Lower leg skin (tissue), 4 donors: ENCODE measurements at regions not wholly inside any gene's neighbourhood (a gene's known extent, or its start where the extent isn't known, plus 50 kb on each side); places are given as distances from the start of the nearest gene placed in this dataset.

ENCODE experiments used
- DNase-seq, 2 donors: peaks; one replicate each; pipeline ENCODE4 v3.0.0-alpha.2; 2019; ENCODE audit warnings: low spot score in 2 of 2
- H3K4me3 ChIP-seq: fragments of 200-600 bp; sonication (generic); 2 replicates; pipeline ENCODE4 v1.5.1; 2017; ENCODE audit warnings: mild to moderate bottlenecking, low read depth; ENCODE audit not compliant: poor library complexity, severe bottlenecking
- CTCF ChIP-seq, 3 donors: fragments of 450-650 bp; IDR thresholded peaks; one replicate each; pipeline ENCODE4 v1.5.1; 2016; ENCODE audit warnings: antibody characterized with exemption in 3 of 3, mild to moderate bottlenecking in 3 of 3, moderate library complexity in 2 of 3
- POLR2A ChIP-seq, 2 donors: fragments of 450-650 bp; IDR thresholded peaks; one replicate each; pipeline ENCODE4 v1.6.1; 2016 to 2017; ENCODE audit warnings: antibody characterized with exemption in 2 of 2, mild to moderate bottlenecking in 1 of 2, moderate library complexity in 1 of 2
- WGBS, 2 donors: methylation state at CpG; one replicate each; pipeline ENCODE4 v1.1.5; 2018; 5-methylcytosine and 5-hydroxymethylcytosine counted together
- intact Hi-C: fragments of 100-400 bp; cut with DNase I; formaldehyde crosslinking; loops from one replicate; pipeline ENCODE4 v1.15.0; 2023; ENCODE audit warnings: low total_unique reads

- DNase-seq: no peak
- intact Hi-C loops: no loop called here
- no peak for TF ChIP-seq POLR2A (IDR thresholded peaks at IDR 0.05)
- no peak for TF ChIP-seq CTCF (IDR thresholded peaks at IDR 0.05)
- H3K4me3 ChIP-seq: no peak overlapping the region
These were observed 199.2 kb downstream of the RAD51AP2 start for GRCh38 chr2:17319090-17319489.

GRCh38 chr2:17318013-17318412 is 200.2 kb downstream of the RAD51AP2 start:
- no peak for DNase-seq
- WGBS, 2 donors: 46 to 54% methylated on average over 2 of the region's 2 CpGs
- no peak overlapping the region for H3K4me3 ChIP-seq
- TF ChIP-seq POLR2A (IDR thresholded peaks at IDR 0.05) (no peak), CTCF (IDR thresholded peaks at IDR 0.05) (no peak)
- intact Hi-C loops: no loop called here

GRCh38 chr2:17317439-17317976 is 200.7 kb downstream of the RAD51AP2 start:
- no peak overlapping the region for H3K4me3 ChIP-seq
- DNase-seq: no peak
- intact Hi-C loops: no loop called here
- TF ChIP-seq CTCF (IDR thresholded peaks at IDR 0.05) (no peak), POLR2A (IDR thresholded peaks at IDR 0.05) (no peak)
- WGBS, 2 donors: 42 to 51% methylated on average over 5 of the region's 5 CpGs

- intact Hi-C loops: no loop called here
- no peak for DNase-seq
- TF ChIP-seq CTCF (IDR thresholded peaks at IDR 0.05) (no peak), POLR2A (IDR thresholded peaks at IDR 0.05) (no peak)
- no peak overlapping the region for H3K4me3 ChIP-seq
- 78 to 83% methylated on average over 4 of the region's 4 CpGs for WGBS, 2 donors
These were observed 205.0 kb downstream of the RAD51AP2 start for GRCh38 chr2:17313261-17313660.

- DNase-seq: no peak
- intact Hi-C loops: no loop called here
- TF ChIP-seq POLR2A (IDR thresholded peaks at IDR 0.05) (no peak), CTCF (IDR thresholded peaks at IDR 0.05) (no peak)
- 44 to 76% methylated on average over 1 of the region's 1 CpG for WGBS, 2 donors
- no peak overlapping the region for H3K4me3 ChIP-seq
These were observed 206.3 kb downstream of the RAD51AP2 start for GRCh38 chr2:17311771-17312511.
